GM12878 (cell line): ENCODE measurements at regions not wholly inside any gene's neighbourhood (a gene's known extent, or its start where the extent isn't known, plus 50 kb on each side); places are given as distances from the start of the nearest gene placed in this dataset.

Experiments used
- ATAC-seq: fragments of 200-7000 bp; cut with Tn5 transposase; 3 replicates; pipeline ENCODE4 v1.9.1; 2020; ENCODE audit warnings: mild to moderate bottlenecking, moderate library complexity
- BruUV-seq: library from RNA; stranded (reverse); fragments of 400-500 nt; replicated peaks from 2 replicates; lab custom pipeline; 2021; lab: Mats Ljungman, UMichigan
- CTCF ChIA-PET: fragments of 300-600 bp; sonication (Branson Sonifier 250); formaldehyde crosslinking; extraction: SDS; loops from one replicate; lab custom pipeline; 2021; ENCODE audit warnings: inconsistent platforms; lab: Yijun Ruan, JAX
- POLR2A ChIA-PET: fragments of 350-600 bp; formaldehyde crosslinking; extraction: SDS; loops from one replicate; lab custom pipeline; 2021; ENCODE audit warnings: inconsistent platforms; lab: Charles Lee
- RAD21 ChIA-PET: fragments of 300-600 bp; sonication (Branson Sonifier 250); formaldehyde crosslinking; loops from one replicate; lab custom pipeline; 2023; ENCODE audit warnings: antibody characterized with exemption; ENCODE audit not compliant: unreplicated experiment; lab: Charles Lee
- SMC1A ChIA-PET: fragments of 300-600 bp; sonication (Branson Sonifier 250); formaldehyde crosslinking; loops from one replicate; lab custom pipeline; 2023; ENCODE audit not compliant: unreplicated experiment, uncharacterized antibody; lab: Charles Lee
- DNase-seq: peaks from one replicate; pipeline ENCODE4 v3.0.0-alpha.2; 2011; ENCODE audit warnings: low read depth, low spot score
- FAIRE-seq: peaks from 3 replicates; lab custom pipeline; 2011; peaks lifted over from hg19 to GRCh38; lab: Jason Lieb, UNC
- H2AFZ ChIP-seq: 2 replicates; pipeline ENCODE4 v1.6.0; 2011; ENCODE audit warnings: low read depth, low read length, control low read depth; ENCODE audit not compliant: control insufficient read depth
- H3K27ac ChIP-seq: 2 replicates; pipeline ENCODE4 v1.5.1; 2011; ENCODE audit warnings: control low read depth; ENCODE audit not compliant: control insufficient read depth, insufficient read depth
- H3K27me3 ChIP-seq, 2 experiments: replicated peaks in 1 of 2; 2 replicates each; pipeline versions ENCODE4 v1.6.0 to v1.6.1; 2011; ENCODE audit warnings: low read length in 1 of 2; ENCODE audit not compliant: control insufficient read depth in 2 of 2, insufficient read depth in 2 of 2
- H3K36me3 ChIP-seq, 2 experiments: 2 replicates each; pipeline ENCODE4 v1.5.1; 2011; ENCODE audit warnings: low read length in 1 of 2; ENCODE audit not compliant: control insufficient read depth in 2 of 2, insufficient read depth in 2 of 2
- H3K4me1 ChIP-seq: 2 replicates; pipeline ENCODE4 v1.6.1; 2011; ENCODE audit warnings: mild to moderate bottlenecking, low read length, moderate library complexity, mixed read lengths; ENCODE audit not compliant: control insufficient read depth, insufficient read depth
- H3K4me2 ChIP-seq: 2 replicates; pipeline ENCODE4 v1.6.0; 2011; ENCODE audit warnings: control low read depth; ENCODE audit not compliant: control insufficient read depth, insufficient read depth
- H3K4me3 ChIP-seq: fragments of 200-600 bp; sonication (generic); 2 replicates; pipeline ENCODE4 v1.5.1; 2016
- H3K79me2 ChIP-seq: 2 replicates; pipeline ENCODE4 v1.6.0; 2011; ENCODE audit warnings: low read length; ENCODE audit not compliant: control insufficient read depth, insufficient read depth
- H3K9ac ChIP-seq: 2 replicates; pipeline ENCODE4 v1.8.0; 2011; ENCODE audit warnings: low read length, control low read depth, mixed read lengths; ENCODE audit not compliant: control insufficient read depth, insufficient read depth
- H3K9me3 ChIP-seq: replicated peaks from 3 replicates; pipeline ENCODE4 v1.5.1; 2011; ENCODE audit warnings: mild to moderate bottlenecking, low read length; ENCODE audit not compliant: control insufficient read depth, insufficient read depth
- H4K20me1 ChIP-seq: 2 replicates; pipeline ENCODE4 v1.6.0; 2011; ENCODE audit not compliant: control insufficient read depth, insufficient read depth
- BCLAF1 ChIP-seq: fragments of 450-650 bp; IDR thresholded peaks from 2 replicates; pipeline ENCODE4 v1.6.1; 2017; ENCODE audit warnings: antibody characterized with exemption, mild to moderate bottlenecking, moderate library complexity
- CEBPB ChIP-seq, 2 experiments: fragments of 150-350 bp in 1 of 2; IDR thresholded peaks; 2 replicates each; pipeline ENCODE4 v1.6.1; 2012 to 2014; ENCODE audit warnings: low read depth in 2 of 2, low read length in 2 of 2, borderline replicate concordance in 1 of 2, inconsistent platforms in 1 of 2
- CUX1 ChIP-seq: IDR thresholded peaks from 2 replicates; pipeline ENCODE4 v1.6.1; 2012; ENCODE audit warnings: improper control_type of control experiment, low read depth, low read length; ENCODE audit not compliant: insufficient replicate concordance
- ELK1 ChIP-seq: IDR thresholded peaks from 2 replicates; pipeline ENCODE4 v1.6.1; 2012; ENCODE audit warnings: low read depth, low read length, improper control_type of control experiment
- NBN ChIP-seq: fragments of 450-650 bp; IDR thresholded peaks from 2 replicates; pipeline ENCODE4 v1.6.1; 2016
- NFIC ChIP-seq: IDR thresholded peaks from 2 replicates; pipeline ENCODE4 v1.6.1; 2012; ENCODE audit warnings: low read depth, mild to moderate bottlenecking, inconsistent platforms, low read length, moderate library complexity
- NFYA ChIP-seq: IDR thresholded peaks from 2 replicates; pipeline ENCODE4 v1.6.1; 2011; ENCODE audit warnings: low read depth, mild to moderate bottlenecking, low read length, improper control_type of control experiment, borderline replicate concordance
- PAX8 ChIP-seq: fragments of 450-650 bp; IDR thresholded peaks from 2 replicates; pipeline ENCODE4 v1.6.1; 2017; ENCODE audit warnings: mild to moderate bottlenecking, moderate library complexity
- POLR2A ChIP-seq: IDR thresholded peaks from 2 replicates; pipeline ENCODE4 v1.6.1; 2011; ENCODE audit warnings: low read depth, mild to moderate bottlenecking, low read length
- TCF7 ChIP-seq: IDR thresholded peaks from 2 replicates; pipeline ENCODE4 v1.6.1; 2014; ENCODE audit warnings: antibody characterized with exemption, borderline replicate concordance
- YY1 ChIP-seq: IDR thresholded peaks from 2 replicates; pipeline ENCODE4 v1.6.1; 2011; ENCODE audit warnings: low read depth, mild to moderate bottlenecking, low read length
- ZNF207 ChIP-seq: fragments of 450-650 bp; IDR thresholded peaks from 2 replicates; pipeline ENCODE4 v1.6.1; 2014; ENCODE audit warnings: antibody characterized with exemption, mild to moderate bottlenecking, borderline replicate concordance
- ZNF24 ChIP-seq: fragments of 450-650 bp; IDR thresholded peaks from 2 replicates; pipeline ENCODE4 v1.6.1; 2017; ENCODE audit warnings: antibody characterized with exemption, mild to moderate bottlenecking
- ZZZ3 ChIP-seq: IDR thresholded peaks from 2 replicates; pipeline ENCODE4 v1.6.1; 2011; ENCODE audit warnings: low read depth; ENCODE audit not compliant: control insufficient read depth, insufficient read length
- WGBS: methylation state at CpG from one replicate; pipeline ENCODE4 v1.1.6; 2016; ENCODE audit warnings: low lambda C conversion rate; ENCODE audit not compliant: insufficient replicate concordance, insufficient coverage; ENCODE audit errors: missing lambda C conversion rate; 5-methylcytosine and 5-hydroxymethylcytosine counted together
- in situ Hi-C: fragments of 300-500 bp; cut with MboI; formaldehyde crosslinking; loops from 9 replicates; pipeline ENCODE4 v1.14.3; 2018; ENCODE audit warnings: mixed read lengths
- intact Hi-C: fragments of 100-400 bp; cut with micrococcal nuclease; formaldehyde crosslinking; loops from one replicate; pipeline ENCODE4 v1.14.2; 2022; ENCODE audit not compliant: unreplicated experiment

- TF ChIP-seq ELK1 (no peak), ZNF24 (no peak), PAX8 (no peak), ZNF207 (no peak), NBN (no peak)
These were observed 65.4 kb downstream of the SPATA31C2 start (continued) for GRCh38 chr9:88072831-88073375.

- POLR2A ChIA-PET = no interaction called here
- SMC1A ChIA-PET = no interaction called here
- no peak for TF ChIP-seq CEBPB (IDR thresholded peaks at IDR 0.05; ENCODE audit: borderline replicate concordance in 1 of 2, low read depth in 2 of 2, low read length in 2 of 2)
- TF ChIP-seq TCF7 = no peak
- TF ChIP-seq YY1 = no peak
- no peak for TF ChIP-seq BCLAF1
- TF ChIP-seq CUX1 = no peak
- TF ChIP-seq NFYA = no peak
- no peak for TF ChIP-seq NFIC
- no peak for TF ChIP-seq POLR2A
- no peak for TF ChIP-seq ZZZ3
These were observed 66.9 kb downstream of the SPATA31C2 start for GRCh38 chr9:88071331-88071730.

More at GRCh38 chr9:88071331-88071730, 66.9 kb downstream of the SPATA31C2 start:
- Histone ChIP-seq H3K27me3 (peaks cover 0 to 3% of the 10 kb centered on the region in 2 experiments; a peak in 2 of 4 replicates), H3K79me2 (no peaks in the 10 kb centered on the region), H2AFZ (no peak overlapping the region), H3K9me3 (no peaks in the 10 kb centered on the region), H4K20me1 (no peaks in the 10 kb centered on the region), H3K4me1 (no peaks in the 10 kb centered on the region), H3K4me2 (no peak overlapping the region), H3K4me3 (no peak overlapping the region), H3K27ac (no peak overlapping the region), H3K9ac (no peak overlapping the region), H3K36me3 (no peaks in the 10 kb centered on the region)
- intact Hi-C loops = no loop called here
- FAIRE-seq = no peak
- DNase-seq = no peak
- CTCF ChIA-PET = no interaction called here
- no peak for ATAC-seq
- RAD21 ChIA-PET = no interaction called here
- BruUV-seq = no TSS peak
- WGBS = 4% methylated on average over 2 of the region's 2 CpGs
- in situ Hi-C loops = no loop called here
